ENCODE measurements at regions not wholly inside any gene's neighbourhood (a gene's known extent, or its start where the extent isn't known, plus 50 kb on each side); places are given as distances from the start of the nearest gene placed in this dataset.

- H3K4me3 ChIP-seq (ENCODE audit: low read depth, low read length), result no peak overlapping the region
- no peaks in the 10 kb centered on the region for H3K36me3 ChIP-seq
- H3K9me3 ChIP-seq (ENCODE audit: severe bottlenecking), result no peaks in the 10 kb centered on the region
- TF ChIP-seq CTCF (IDR thresholded peaks at IDR 0.05; ENCODE audit: low read depth, low read length), result no peak
- H3K27ac ChIP-seq, result no peak overlapping the region
- H3K27me3 ChIP-seq (ENCODE audit: insufficient read depth, low read depth, severe bottlenecking), result no peaks in the 10 kb centered on the region
- DNase-seq, result no peak
These were observed 378.4 kb upstream of the SGCD start for GRCh38 chr5:155948576-155948975.

- no peak for DNase-seq
- Histone ChIP-seq H3K27ac (no peak overlapping the region), H3K36me3 (no peaks in the 10 kb centered on the region), H3K9me3 (ENCODE audit: severe bottlenecking) (no peaks in the 10 kb centered on the region), H3K4me3 (ENCODE audit: low read depth, low read length) (no peak overlapping the region), H3K27me3 (ENCODE audit: insufficient read depth, low read depth, severe bottlenecking) (no peaks in the 10 kb centered on the region)
- TF ChIP-seq CTCF (IDR thresholded peaks at IDR 0.05; ENCODE audit: low read depth, low read length), result no peak
These were observed 374.4 kb upstream of the SGCD start for GRCh38 chr5:155952486-155953089.

- Histone ChIP-seq H3K9me3 (ENCODE audit: severe bottlenecking) (no peaks in the 10 kb centered on the region), H3K27me3 (ENCODE audit: insufficient read depth, low read depth, severe bottlenecking) (no peaks in the 10 kb centered on the region), H3K36me3 (no peaks in the 10 kb centered on the region), H3K4me3 (ENCODE audit: low read depth, low read length) (no peak overlapping the region), H3K27ac (no peak overlapping the region)
- TF ChIP-seq CTCF (IDR thresholded peaks at IDR 0.05; ENCODE audit: low read depth, low read length), result no peak
- DNase-seq, result no peak
These were observed 373.6 kb upstream of the SGCD start for GRCh38 chr5:155953335-155953734.

GRCh38 chr5:155954701-155955445, 372.1 kb upstream of the SGCD start:
- no peak for TF ChIP-seq CTCF (IDR thresholded peaks at IDR 0.05; ENCODE audit: low read depth, low read length)
- no peaks in the 10 kb centered on the region for H3K9me3 ChIP-seq (ENCODE audit: severe bottlenecking)
- H3K27ac ChIP-seq, result no peak overlapping the region
- no peaks in the 10 kb centered on the region for H3K36me3 ChIP-seq
- no peak overlapping the region for H3K4me3 ChIP-seq (ENCODE audit: low read depth, low read length)
- H3K27me3 ChIP-seq (ENCODE audit: insufficient read depth, low read depth, severe bottlenecking), result no peaks in the 10 kb centered on the region
- no peak for DNase-seq

- DNase-seq, result no peak
- no peaks in the 10 kb centered on the region for H3K27me3 ChIP-seq (ENCODE audit: insufficient read depth, low read depth, severe bottlenecking)
- no peaks in the 10 kb centered on the region for H3K9me3 ChIP-seq (ENCODE audit: severe bottlenecking)
- no peak for TF ChIP-seq CTCF (IDR thresholded peaks at IDR 0.05; ENCODE audit: low read depth, low read length)
- no peak overlapping the region for H3K27ac ChIP-seq
- H3K36me3 ChIP-seq, result no peaks in the 10 kb centered on the region
- H3K4me3 ChIP-seq (ENCODE audit: low read depth, low read length), result no peak overlapping the region
These were observed 369.1 kb upstream of the SGCD start for GRCh38 chr5:155957884-155958283.

All from WERI-Rb-1 (cell line).